ENCODE measurements at regions not wholly inside any gene's neighbourhood (a gene's known extent, or its start where the extent isn't known, plus 50 kb on each side); places are given as distances from the start of the nearest gene placed in this dataset.

DNA sequence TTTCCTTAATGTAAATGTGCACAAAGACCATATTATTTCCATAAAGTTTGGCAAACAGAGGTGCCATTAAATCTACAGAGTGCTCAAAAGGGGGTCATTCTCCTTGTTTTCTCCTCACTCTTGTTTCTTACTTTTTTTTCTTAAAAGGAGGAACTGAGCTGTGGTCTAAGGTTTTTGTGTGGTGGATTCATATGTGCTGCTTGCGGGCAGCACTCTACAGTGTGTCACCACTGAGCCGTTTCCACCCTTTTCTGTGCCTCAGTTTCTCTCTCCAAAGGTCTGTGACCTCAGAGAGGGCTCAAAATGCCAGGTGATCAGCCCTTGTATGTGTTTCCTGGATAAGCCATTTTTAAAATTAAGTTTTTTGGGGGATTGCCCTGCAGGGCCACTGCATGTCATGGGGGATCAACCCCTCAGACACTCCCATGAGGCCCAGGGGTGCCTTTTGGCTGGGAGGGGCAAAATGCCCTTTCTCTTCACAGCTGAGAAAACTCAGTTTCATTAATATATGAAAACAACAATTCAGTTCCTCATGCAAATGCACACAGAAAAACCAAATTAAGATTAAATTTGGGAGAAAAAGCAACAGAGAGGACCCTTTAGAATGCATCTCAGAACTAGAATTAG, 56.9 kb upstream of the VOPP1 start:
- DNase-seq (ENCODE audit: low spot score) = no peak

DNA sequence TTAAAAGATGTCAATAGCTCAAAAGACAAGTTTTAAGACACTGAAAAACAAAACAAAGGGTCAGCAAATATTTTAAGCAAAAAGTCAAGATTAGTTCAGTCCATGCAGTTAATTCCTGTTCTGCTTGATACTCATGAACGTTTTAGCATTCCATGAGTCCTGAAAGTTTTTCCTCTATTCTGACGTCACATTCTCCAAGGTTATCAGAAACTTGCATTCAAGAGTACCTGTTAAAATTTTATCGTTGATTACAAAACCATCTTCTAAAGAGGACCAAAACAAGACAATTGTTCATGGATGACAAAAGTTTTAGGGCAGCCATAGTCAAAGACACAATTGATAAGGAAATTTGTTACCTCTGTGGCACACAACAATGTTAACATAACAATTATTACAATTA, 52.5 kb upstream of the VOPP1 start:
- DNase-seq (ENCODE audit: low spot score) = no peak

DNA sequence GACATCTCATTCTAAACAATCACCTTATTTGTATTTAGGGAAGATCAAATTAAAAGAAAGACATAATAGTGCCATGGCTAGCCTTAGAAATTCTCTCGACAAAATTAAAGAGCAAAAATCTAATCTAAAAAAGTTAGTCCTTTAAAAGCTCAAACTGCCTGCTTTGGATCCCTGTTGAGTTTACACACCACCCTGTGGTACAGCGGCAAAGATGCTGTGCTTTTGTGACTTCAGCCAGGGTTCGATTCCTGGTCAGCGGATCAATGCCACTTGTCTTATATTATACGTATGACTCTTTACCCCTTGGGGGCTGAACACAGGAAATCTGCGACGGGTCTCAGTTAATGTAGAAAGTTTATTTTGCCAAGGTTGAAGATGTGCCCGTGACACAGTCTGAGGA, 51.3 kb upstream of the VOPP1 start:
- DNase-seq (ENCODE audit: low spot score) = no peak

DNA sequence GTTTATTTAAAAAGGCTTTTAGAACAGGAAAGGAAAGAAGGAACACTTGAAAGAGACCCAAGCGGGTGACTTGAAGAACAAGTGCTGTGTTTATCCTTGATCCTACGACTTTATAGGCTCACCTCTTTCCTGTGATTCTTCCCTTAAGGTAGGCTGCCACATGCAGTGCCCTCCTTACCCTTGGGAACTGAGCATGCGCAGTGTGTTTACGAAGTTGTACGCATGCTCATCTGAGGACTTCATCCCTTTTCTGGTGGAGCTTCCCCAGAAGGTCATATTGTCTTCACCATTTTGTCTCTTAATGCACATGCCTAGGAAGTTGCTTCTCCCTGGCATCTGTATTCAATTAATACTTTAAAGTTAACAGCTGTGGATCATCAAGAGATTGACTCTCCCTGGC, 49.9 kb upstream of the VOPP1 start:
- DNase-seq (ENCODE audit: low spot score) = no peak

Measured in D341Med (cell line).